Pancreas (tissue), 10 donors: ENCODE measurements at regions not wholly inside any gene's neighbourhood (a gene's known extent, or its start where the extent isn't known, plus 50 kb on each side); places are given as distances from the start of the nearest gene placed in this dataset.

Source experiments
- ATAC-seq, 4 donors: fragments of 200-7000 bp; cut with Tn5 transposase; one replicate each; pipeline versions ENCODE4 v1.8.0 to v1.9.1; 2020; ENCODE audit warnings: mild to moderate bottlenecking in 4 of 4, moderate library complexity in 4 of 4
- DNase-seq, 6 donors: peaks; one replicate each; pipeline ENCODE4 v3.0.0-alpha.2; 2020
- FAIRE-seq: peaks from 2 replicates; lab custom pipeline; 2012; peaks lifted over from hg19 to GRCh38; lab: Jason Lieb, UNC
- H3K27ac ChIP-seq, 4 donors: fragments of 200-600 bp; sonication (generic); 1 replicate in 3 of 4; 2 replicates in 1 of 4; pipeline versions ENCODE4 v1.5.0 to v1.8.0; 2020
- H3K27me3 ChIP-seq, 4 donors: fragments of 200-600 bp; one replicate each; pipeline ENCODE4 v1.8.0; 2021
- H3K36me3 ChIP-seq, 3 donors: fragments of 200-600 bp; sonication (generic) in 1 of 3; one replicate each; pipeline versions ENCODE4 v1.5.0 to v1.8.0; 2020 to 2021
- H3K4me1 ChIP-seq, 3 donors: fragments of 200-600 bp; one replicate each; pipeline ENCODE4 v1.8.0; 2021
- H3K4me3 ChIP-seq, 4 donors: fragments of 200-600 bp; sonication (generic) in 2 of 4; one replicate each; pipeline versions ENCODE4 v1.5.0 to v1.8.0; 2020 to 2021
- H3K9me3 ChIP-seq, 4 donors: fragments of 200-600 bp; one replicate each; pipeline ENCODE4 v1.8.0; 2021
- CTCF ChIP-seq, 4 donors: fragments of 200-600 bp; sonication (generic) in 3 of 4; IDR thresholded peaks; one replicate each; pipeline versions ENCODE4 v1.5.0 to v1.8.0; 2021; ENCODE audit warnings: antibody characterized with exemption in 4 of 4
- WGBS, 2 donors: extraction: QIAGEN DNeasy Blood & Tissue Kit; methylation state at CpG; one replicate each; pipeline ENCODE4 v1.1.7; 2013; 5-methylcytosine and 5-hydroxymethylcytosine counted together
- intact Hi-C, 3 donors: fragments of 100-400 bp; cut with DNase I; formaldehyde crosslinking; loops; one replicate each; pipeline versions ENCODE4 v1.11.1 to v1.14.2; 2022
- donor health status: healthy with polysubstance abuse.
- donor health status: DM: no; HTN: no; CAD: no; lungs with moderate emphysema.
- donor health status: DM: no; HTN: no; CAD: no.
- donor health status: control.
- donor health status: control.
- donor health status: Bipolar disorder and iron deficiency.
- donor health status: DM: yes; HTN: yes; CAD: no.
- donor health status: DM: no; HTN: no; CAD: no.
- donor health status: DM: no; HTN: no; CAD: no.
- donor health status: DM: yes; HTN: yes; CAD: no.

DNA sequence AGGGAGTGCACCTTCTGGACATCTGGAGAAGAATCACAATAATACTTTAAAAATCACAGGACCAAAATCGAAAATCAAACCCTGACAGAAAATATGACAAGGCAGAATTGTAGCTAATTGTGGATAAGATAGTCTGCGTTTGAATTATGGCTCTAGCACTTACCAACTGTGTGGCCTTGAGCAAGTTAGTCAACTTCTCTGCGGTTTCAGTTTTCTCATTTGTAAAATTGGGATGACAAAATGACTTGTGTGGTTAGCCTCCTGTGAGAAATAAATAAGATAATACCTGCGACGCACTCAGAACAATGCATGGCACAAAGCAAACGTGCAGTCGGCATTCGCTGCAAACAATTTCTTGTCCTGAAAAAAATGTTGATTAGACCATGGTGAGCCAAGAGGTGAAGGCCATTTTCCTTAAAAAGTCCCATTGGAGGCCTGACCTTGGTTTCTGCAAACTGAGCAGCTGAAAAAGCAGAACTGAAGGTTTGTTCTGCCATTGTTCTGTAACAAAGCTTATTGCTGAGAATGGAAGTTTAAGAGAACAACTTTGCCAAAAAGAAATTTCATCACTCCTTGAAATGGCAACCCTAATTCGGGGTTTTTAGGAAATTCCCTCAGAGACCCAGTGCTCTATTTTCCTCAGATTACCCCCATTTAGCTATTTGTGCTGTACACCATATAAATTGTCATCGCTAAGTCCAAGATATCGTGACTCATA lies 266.3 kb downstream of the ERMARD start:
- intact Hi-C loops = no loop called here
- WGBS, 2 donors = 39 to 46% methylated on average over 11 of the region's 11 CpGs
- H3K27me3 ChIP-seq = no peaks in the 10 kb centered on the region
- ATAC-seq = peak in 2 of 4 donors; percentile 25 to 36
- no peak for DNase-seq
- no peaks in the 10 kb centered on the region for H3K36me3 ChIP-seq
- H3K4me1 ChIP-seq = no peaks in the 10 kb centered on the region
- TF ChIP-seq CTCF (IDR thresholded peaks at IDR 0.05) = no peak
- H3K27ac ChIP-seq = peak overlapping the region in 1 of 4 donors; percentile 19
- FAIRE-seq = no peak
- no peaks in the 10 kb centered on the region for H3K9me3 ChIP-seq
- H3K4me3 ChIP-seq = no peak overlapping the region

- no peak for TF ChIP-seq CTCF (IDR thresholded peaks at IDR 0.05)
- intact Hi-C loops = no loop called here
- FAIRE-seq (no peak), DNase-seq (no peak), ATAC-seq (no peak)
- no peak overlapping the region for H3K4me3 ChIP-seq
- H3K9me3 ChIP-seq = no peaks in the 10 kb centered on the region
- no peaks in the 10 kb centered on the region for H3K4me1 ChIP-seq
- 85 to 91% methylated on average over 2 of the region's 2 CpGs for WGBS, 2 donors
- no peaks in the 10 kb centered on the region for H3K27me3 ChIP-seq
- no peak overlapping the region for H3K27ac ChIP-seq
- H3K36me3 ChIP-seq = no peaks in the 10 kb centered on the region
Observed at GRCh38 chr6:170013815-170014214, 262.4 kb downstream of the ERMARD start.

- ATAC-seq (no peak), DNase-seq (no peak), FAIRE-seq (no peak)
- no peaks in the 10 kb centered on the region for H3K27me3 ChIP-seq
- H3K4me3 ChIP-seq = no peak overlapping the region
- intact Hi-C loops = no loop called here
- H3K36me3 ChIP-seq = no peaks in the 10 kb centered on the region
- no peaks in the 10 kb centered on the region for H3K9me3 ChIP-seq
- no peak for TF ChIP-seq CTCF (IDR thresholded peaks at IDR 0.05)
- H3K27ac ChIP-seq = no peak overlapping the region
- no peaks in the 10 kb centered on the region for H3K4me1 ChIP-seq
- 79 to 85% methylated on average over 2 of the region's 2 CpGs for WGBS, 2 donors
Observed at GRCh38 chr6:170012037-170012330, 260.6 kb downstream of the ERMARD start.

DNA sequence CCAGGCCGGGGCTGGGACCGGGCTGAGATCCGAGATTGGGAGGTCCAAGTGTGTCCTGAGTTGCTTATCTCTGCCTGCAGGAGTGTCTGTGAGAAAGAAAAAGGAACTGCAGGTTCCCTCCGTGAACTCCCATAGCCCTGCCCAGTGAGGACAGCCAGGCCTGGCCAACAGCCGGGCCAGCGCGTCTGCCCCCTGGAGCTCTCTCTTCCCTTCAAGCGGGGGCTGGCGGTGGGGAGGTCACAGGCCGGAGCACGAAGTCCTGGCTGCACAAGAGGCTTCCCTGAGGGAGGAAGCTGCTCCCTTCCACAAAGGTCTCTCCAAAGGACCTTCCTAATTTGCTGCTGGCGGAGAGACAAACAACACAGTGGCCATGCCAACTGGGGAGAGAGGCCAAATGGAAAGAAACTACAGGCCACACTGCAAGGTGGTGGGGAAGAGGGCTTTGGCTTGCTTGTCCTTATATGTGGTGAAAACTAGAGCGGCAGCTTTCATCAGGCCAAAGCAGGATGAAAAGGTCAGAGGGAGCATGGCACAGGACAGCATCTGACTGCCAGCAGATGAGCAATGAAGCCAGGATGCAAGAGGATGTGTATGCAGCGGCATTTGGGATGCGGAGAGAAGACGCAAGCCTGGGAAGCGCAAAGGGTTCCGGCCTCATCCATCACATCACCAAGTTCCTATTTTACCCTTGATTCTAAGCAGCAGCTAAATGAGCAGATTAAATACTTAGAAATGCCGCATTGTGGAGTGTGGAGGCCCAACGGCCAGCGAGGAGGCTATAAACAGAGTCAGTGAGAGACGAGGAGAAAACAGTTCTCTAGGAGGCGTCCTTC lies 260.0 kb downstream of the ERMARD start:
- H3K4me3 ChIP-seq = no peak overlapping the region

More for the DNA sequence above, 260.0 kb downstream of the ERMARD start:
- 83 to 86% methylated on average over 23 of the region's 23 CpGs for WGBS, 2 donors
- FAIRE-seq (no peak), DNase-seq (peak in 1 of 6 donors; percentile 52), ATAC-seq (peak in 3 of 4 donors; percentile 32 to 46 (median 33))
- intact Hi-C loops = no loop called here
- no peaks in the 10 kb centered on the region for H3K9me3 ChIP-seq
- H3K4me1 ChIP-seq = no peaks in the 10 kb centered on the region
- no peak overlapping the region for H3K27ac ChIP-seq
- no peaks in the 10 kb centered on the region for H3K36me3 ChIP-seq
- no peaks in the 10 kb centered on the region for H3K27me3 ChIP-seq
- TF ChIP-seq CTCF (IDR thresholded peaks at IDR 0.05) = no peak
